GM12878 (cell line): ENCODE measurements at regions not wholly inside any gene's neighbourhood (a gene's known extent, or its start where the extent isn't known, plus 50 kb on each side); places are given as distances from the start of the nearest gene placed in this dataset.

Source experiments
- ATAC-seq: fragments of 200-7000 bp; cut with Tn5 transposase; 3 replicates; pipeline ENCODE4 v1.9.1; 2020; ENCODE audit warnings: mild to moderate bottlenecking, moderate library complexity
- BruUV-seq: library from RNA; stranded (reverse); fragments of 400-500 nt; replicated peaks from 2 replicates; lab custom pipeline; 2021; lab: Mats Ljungman, UMichigan
- CTCF ChIA-PET: fragments of 300-600 bp; sonication (Branson Sonifier 250); formaldehyde crosslinking; extraction: SDS; loops from one replicate; lab custom pipeline; 2021; ENCODE audit warnings: inconsistent platforms; lab: Yijun Ruan, JAX
- POLR2A ChIA-PET: fragments of 350-600 bp; formaldehyde crosslinking; extraction: SDS; loops from one replicate; lab custom pipeline; 2021; ENCODE audit warnings: inconsistent platforms; lab: Charles Lee
- RAD21 ChIA-PET: fragments of 300-600 bp; sonication (Branson Sonifier 250); formaldehyde crosslinking; loops from one replicate; lab custom pipeline; 2023; ENCODE audit warnings: antibody characterized with exemption; ENCODE audit not compliant: unreplicated experiment; lab: Charles Lee
- SMC1A ChIA-PET: fragments of 300-600 bp; sonication (Branson Sonifier 250); formaldehyde crosslinking; loops from one replicate; lab custom pipeline; 2023; ENCODE audit not compliant: unreplicated experiment, uncharacterized antibody; lab: Charles Lee
- DNase-seq: peaks from one replicate; pipeline ENCODE4 v3.0.0-alpha.2; 2011; ENCODE audit warnings: low read depth, low spot score
- FAIRE-seq: peaks from 3 replicates; lab custom pipeline; 2011; peaks lifted over from hg19 to GRCh38; lab: Jason Lieb, UNC
- H2AFZ ChIP-seq: 2 replicates; pipeline ENCODE4 v1.6.0; 2011; ENCODE audit warnings: low read depth, low read length, control low read depth; ENCODE audit not compliant: control insufficient read depth
- H3K27ac ChIP-seq: 2 replicates; pipeline ENCODE4 v1.5.1; 2011; ENCODE audit warnings: control low read depth; ENCODE audit not compliant: control insufficient read depth, insufficient read depth
- H3K27me3 ChIP-seq, 2 experiments: replicated peaks in 1 of 2; 2 replicates each; pipeline versions ENCODE4 v1.6.0 to v1.6.1; 2011; ENCODE audit warnings: low read length in 1 of 2; ENCODE audit not compliant: control insufficient read depth in 2 of 2, insufficient read depth in 2 of 2
- H3K36me3 ChIP-seq, 2 experiments: 2 replicates each; pipeline ENCODE4 v1.5.1; 2011; ENCODE audit warnings: low read length in 1 of 2; ENCODE audit not compliant: control insufficient read depth in 2 of 2, insufficient read depth in 2 of 2
- H3K4me1 ChIP-seq: 2 replicates; pipeline ENCODE4 v1.6.1; 2011; ENCODE audit warnings: mild to moderate bottlenecking, low read length, moderate library complexity, mixed read lengths; ENCODE audit not compliant: control insufficient read depth, insufficient read depth
- H3K4me2 ChIP-seq: 2 replicates; pipeline ENCODE4 v1.6.0; 2011; ENCODE audit warnings: control low read depth; ENCODE audit not compliant: control insufficient read depth, insufficient read depth
- H3K4me3 ChIP-seq: fragments of 200-600 bp; sonication (generic); 2 replicates; pipeline ENCODE4 v1.5.1; 2016
- H3K79me2 ChIP-seq: 2 replicates; pipeline ENCODE4 v1.6.0; 2011; ENCODE audit warnings: low read length; ENCODE audit not compliant: control insufficient read depth, insufficient read depth
- H3K9ac ChIP-seq: 2 replicates; pipeline ENCODE4 v1.8.0; 2011; ENCODE audit warnings: low read length, control low read depth, mixed read lengths; ENCODE audit not compliant: control insufficient read depth, insufficient read depth
- H3K9me3 ChIP-seq: replicated peaks from 3 replicates; pipeline ENCODE4 v1.5.1; 2011; ENCODE audit warnings: mild to moderate bottlenecking, low read length; ENCODE audit not compliant: control insufficient read depth, insufficient read depth
- H4K20me1 ChIP-seq: 2 replicates; pipeline ENCODE4 v1.6.0; 2011; ENCODE audit not compliant: control insufficient read depth, insufficient read depth
- CHD1 ChIP-seq: IDR thresholded peaks from 2 replicates; pipeline ENCODE4 v1.6.1; 2012; ENCODE audit warnings: low read depth, low read length, improper control_type of control experiment
- RB1 ChIP-seq: fragments of 450-650 bp; formaldehyde crosslinking; IDR thresholded peaks from 2 replicates; pipeline ENCODE4 v1.6.1; 2017; ENCODE audit warnings: mild to moderate bottlenecking, borderline replicate concordance
- SMAD1 ChIP-seq: fragments of 450-650 bp; IDR thresholded peaks from 2 replicates; pipeline ENCODE4 v1.6.1; 2018; ENCODE audit warnings: mild to moderate bottlenecking, low read depth; ENCODE audit not compliant: partially characterized antibody
- SMAD5 ChIP-seq: IDR thresholded peaks from 2 replicates; pipeline ENCODE4 v1.6.1; 2016; ENCODE audit warnings: antibody characterized with exemption, low read depth
- in situ Hi-C: fragments of 300-500 bp; cut with MboI; formaldehyde crosslinking; loops from 9 replicates; pipeline ENCODE4 v1.14.3; 2018; ENCODE audit warnings: mixed read lengths
- intact Hi-C: fragments of 100-400 bp; cut with micrococcal nuclease; formaldehyde crosslinking; loops from one replicate; pipeline ENCODE4 v1.14.2; 2022; ENCODE audit not compliant: unreplicated experiment
- TF ChIP-seq, protein P1 (sequence below): fragments of 450-650 bp; IDR thresholded peaks from 2 replicates; pipeline ENCODE4 v1.6.1; 2017; ENCODE audit warnings: antibody characterized with exemption, mild to moderate bottlenecking, moderate library complexity
- TF ChIP-seq, protein P2 (sequence below): IDR thresholded peaks from 2 replicates; pipeline ENCODE4 v1.6.1; 2012; ENCODE audit warnings: low read depth, low read length, improper control_type of control experiment
- TF ChIP-seq, protein P3 (sequence below): fragments of 450-650 bp; IDR thresholded peaks from 2 replicates; pipeline ENCODE4 v1.6.1; 2017; ENCODE audit warnings: mild to moderate bottlenecking, low read depth, inconsistent platforms; ENCODE audit not compliant: poor library complexity, severe bottlenecking

GRCh38 chr13:90835826-90836225, 511.7 kb upstream of the MIR17HG start:
- no TSS peak for BruUV-seq
- no peaks in the 10 kb centered on the region for H3K36me3 ChIP-seq
- no peak overlapping the region for H2AFZ ChIP-seq
- no peak overlapping the region for H3K4me2 ChIP-seq
- H4K20me1 ChIP-seq: no peaks in the 10 kb centered on the region
- intact Hi-C loops (no loop called here), in situ Hi-C loops (no loop called here)
- ChIA-PET POLR2A (no interaction called here), RAD21 (no interaction called here), CTCF (interaction anchor here (1.1 kb wide), 1 partner anchor 31 kb away, joined by 5 read pairs; no protein-coding TSS in a partner anchor), SMC1A (no interaction called here)
- H3K79me2 ChIP-seq: no peaks in the 10 kb centered on the region
- H3K27ac ChIP-seq: no peak overlapping the region
- no peak overlapping the region for H3K9ac ChIP-seq
- no peak for DNase-seq
- ATAC-seq: no peak
- no peaks in the 10 kb centered on the region for H3K27me3 ChIP-seq
- no peak for FAIRE-seq
- no peak overlapping the region for H3K4me3 ChIP-seq
- H3K4me1 ChIP-seq: no peaks in the 10 kb centered on the region
- H3K9me3 ChIP-seq: no peaks in the 10 kb centered on the region
- TF ChIP-seq RB1 (no peak), SMAD1 (no peak), CHD1 (no peak), SMAD5 (no peak)
- TF ChIP-seq, protein P1, sequence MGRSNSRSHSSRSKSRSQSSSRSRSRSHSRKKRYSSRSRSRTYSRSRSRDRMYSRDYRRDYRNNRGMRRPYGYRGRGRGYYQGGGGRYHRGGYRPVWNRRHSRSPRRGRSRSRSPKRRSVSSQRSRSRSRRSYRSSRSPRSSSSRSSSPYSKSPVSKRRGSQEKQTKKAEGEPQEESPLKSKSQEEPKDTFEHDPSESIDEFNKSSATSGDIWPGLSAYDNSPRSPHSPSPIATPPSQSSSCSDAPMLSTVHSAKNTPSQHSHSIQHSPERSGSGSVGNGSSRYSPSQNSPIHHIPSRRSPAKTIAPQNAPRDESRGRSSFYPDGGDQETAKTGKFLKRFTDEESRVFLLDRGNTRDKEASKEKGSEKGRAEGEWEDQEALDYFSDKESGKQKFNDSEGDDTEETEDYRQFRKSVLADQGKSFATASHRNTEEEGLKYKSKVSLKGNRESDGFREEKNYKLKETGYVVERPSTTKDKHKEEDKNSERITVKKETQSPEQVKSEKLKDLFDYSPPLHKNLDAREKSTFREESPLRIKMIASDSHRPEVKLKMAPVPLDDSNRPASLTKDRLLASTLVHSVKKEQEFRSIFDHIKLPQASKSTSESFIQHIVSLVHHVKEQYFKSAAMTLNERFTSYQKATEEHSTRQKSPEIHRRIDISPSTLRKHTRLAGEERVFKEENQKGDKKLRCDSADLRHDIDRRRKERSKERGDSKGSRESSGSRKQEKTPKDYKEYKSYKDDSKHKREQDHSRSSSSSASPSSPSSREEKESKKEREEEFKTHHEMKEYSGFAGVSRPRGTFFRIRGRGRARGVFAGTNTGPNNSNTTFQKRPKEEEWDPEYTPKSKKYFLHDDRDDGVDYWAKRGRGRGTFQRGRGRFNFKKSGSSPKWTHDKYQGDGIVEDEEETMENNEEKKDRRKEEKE: no peak
- TF ChIP-seq, protein P2, sequence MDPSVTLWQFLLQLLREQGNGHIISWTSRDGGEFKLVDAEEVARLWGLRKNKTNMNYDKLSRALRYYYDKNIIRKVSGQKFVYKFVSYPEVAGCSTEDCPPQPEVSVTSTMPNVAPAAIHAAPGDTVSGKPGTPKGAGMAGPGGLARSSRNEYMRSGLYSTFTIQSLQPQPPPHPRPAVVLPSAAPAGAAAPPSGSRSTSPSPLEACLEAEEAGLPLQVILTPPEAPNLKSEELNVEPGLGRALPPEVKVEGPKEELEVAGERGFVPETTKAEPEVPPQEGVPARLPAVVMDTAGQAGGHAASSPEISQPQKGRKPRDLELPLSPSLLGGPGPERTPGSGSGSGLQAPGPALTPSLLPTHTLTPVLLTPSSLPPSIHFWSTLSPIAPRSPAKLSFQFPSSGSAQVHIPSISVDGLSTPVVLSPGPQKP: no peak
- TF ChIP-seq, protein P3, sequence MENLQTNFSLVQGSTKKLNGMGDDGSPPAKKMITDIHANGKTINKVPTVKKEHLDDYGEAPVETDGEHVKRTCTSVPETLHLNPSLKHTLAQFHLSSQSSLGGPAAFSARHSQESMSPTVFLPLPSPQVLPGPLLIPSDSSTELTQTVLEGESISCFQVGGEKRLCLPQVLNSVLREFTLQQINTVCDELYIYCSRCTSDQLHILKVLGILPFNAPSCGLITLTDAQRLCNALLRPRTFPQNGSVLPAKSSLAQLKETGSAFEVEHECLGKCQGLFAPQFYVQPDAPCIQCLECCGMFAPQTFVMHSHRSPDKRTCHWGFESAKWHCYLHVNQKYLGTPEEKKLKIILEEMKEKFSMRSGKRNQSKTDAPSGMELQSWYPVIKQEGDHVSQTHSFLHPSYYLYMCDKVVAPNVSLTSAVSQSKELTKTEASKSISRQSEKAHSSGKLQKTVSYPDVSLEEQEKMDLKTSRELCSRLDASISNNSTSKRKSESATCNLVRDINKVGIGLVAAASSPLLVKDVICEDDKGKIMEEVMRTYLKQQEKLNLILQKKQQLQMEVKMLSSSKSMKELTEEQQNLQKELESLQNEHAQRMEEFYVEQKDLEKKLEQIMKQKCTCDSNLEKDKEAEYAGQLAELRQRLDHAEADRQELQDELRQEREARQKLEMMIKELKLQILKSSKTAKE: no peak
